ENCODE measurements at regions not wholly inside any gene's neighbourhood (a gene's known extent, or its start where the extent isn't known, plus 50 kb on each side); places are given as distances from the start of the nearest gene placed in this dataset.

GRCh38 chr16:82241469-82242052, 71.5 kb upstream of the MPHOSPH6 start:
- TF ChIP-seq MYC (IDR thresholded peaks at IDR 0.05; ENCODE audit: low read depth, low read length), result no peak
- no peak for TF ChIP-seq CTCF (IDR thresholded peaks at IDR 0.05; ENCODE audit: extremely low read depth in 1 of 2, insufficient read depth in 1 of 2, low read depth in 1 of 2, low read length in 2 of 2)
- TF ChIP-seq EZH2 (IDR thresholded peaks at IDR 0.05; ENCODE audit: borderline replicate concordance, low read depth, low read length, severe bottlenecking), result no peak
- TF ChIP-seq POLR2A (IDR thresholded peaks at IDR 0.05; ENCODE audit: low read depth, low read length), result no peak
- TF ChIP-seq JUN (IDR thresholded peaks at IDR 0.05; ENCODE audit: borderline replicate concordance, insufficient read depth, insufficient read length, low read depth), result no peak
- TF ChIP-seq POLR2AphosphoS5 (IDR thresholded peaks at IDR 0.05; ENCODE audit: insufficient read depth, low read depth, low read length), result no peak
- no peak for TF ChIP-seq MAX (IDR thresholded peaks at IDR 0.05; ENCODE audit: insufficient read depth, insufficient read length)

Data from endothelial cell of umbilical vein (primary cell).